ENCODE measurements at regions not wholly inside any gene's neighbourhood (a gene's known extent, or its start where the extent isn't known, plus 50 kb on each side); places are given as distances from the start of the nearest gene placed in this dataset.

- TF ChIP-seq MAX (IDR thresholded peaks at IDR 0.05; ENCODE audit: low read depth, low read length) (no peak), CTCF (IDR thresholded peaks at IDR 0.05 in 2 of 3, conservative IDR thresholded peaks at IDR 0.05 in 1 of 3; ENCODE audit: control insufficient read depth in 2 of 3, extremely low read depth in 1 of 3, insufficient read depth in 1 of 3, low read depth in 3 of 3, low read length in 3 of 3) (no peak), POLR2A (IDR thresholded peaks at IDR 0.05; ENCODE audit: low read depth, low read length) (no peak), JUND (IDR thresholded peaks at IDR 0.05; ENCODE audit: low read depth, low read length) (no peak), YY1 (IDR thresholded peaks at IDR 0.05; ENCODE audit: low read depth, low read length) (no peak), SIN3A (IDR thresholded peaks at IDR 0.05; ENCODE audit: low read depth, low read length) (no peak), EZH2 (IDR thresholded peaks at IDR 0.05; ENCODE audit: borderline replicate concordance, control insufficient read depth, low read depth, low read length) (no peak), CHD1 (IDR thresholded peaks at IDR 0.05; ENCODE audit: low read depth, low read length) (no peak), MYC (IDR thresholded peaks at IDR 0.05; ENCODE audit: insufficient read depth, insufficient read length, insufficient replicate concordance, low read length, severe bottlenecking) (no peak), REST (IDR thresholded peaks at IDR 0.05; ENCODE audit: low read depth, low read length) (no peak)
Observed at GRCh38 chr6:91088515-91088914, 501.6 kb upstream of the MAP3K7 start.

All from GM12878 (cell line).